ENCODE measurements at regions not wholly inside any gene's neighbourhood (a gene's known extent, or its start where the extent isn't known, plus 50 kb on each side); places are given as distances from the start of the nearest gene placed in this dataset.

- intact Hi-C loops (cut with micrococcal nuclease; ENCODE audit: unreplicated experiment), result no loop called here
- no peak for TF ChIP-seq SKIL (IDR thresholded peaks at IDR 0.05; ENCODE audit: low read depth, poor library complexity, severe bottlenecking)
- TF ChIP-seq EP300 (IDR thresholded peaks at IDR 0.05; ENCODE audit: borderline replicate concordance in 1 of 2, control insufficient read depth in 1 of 2, low read depth in 2 of 2, low read length in 2 of 2), result no peak
- no peak for TF ChIP-seq ZBTB33 (IDR thresholded peaks at IDR 0.05)
- H3K79me2 ChIP-seq (ENCODE audit: control insufficient read depth, insufficient read depth, low read length), result no peaks in the 10 kb centered on the region
- no TSS peak for BruUV-seq (replicated peaks)
- no peaks in the 10 kb centered on the region for H3K36me3 ChIP-seq (ENCODE audit: control insufficient read depth in 2 of 2, insufficient read depth in 2 of 2, low read length in 1 of 2)
- SMC1A ChIA-PET (ENCODE audit: uncharacterized antibody, unreplicated experiment), result interaction anchor here (0.6 to 1.4 kb wide), 2 partner anchors 133 to 578 kb away, joined by 3 read pairs; no protein-coding TSS in a partner anchor
- no peak for DNase-seq (ENCODE audit: low read depth, low spot score)
- H3K4me2 ChIP-seq (ENCODE audit: control insufficient read depth, insufficient read depth), result no peak overlapping the region
- no peak overlapping the region for H3K4me3 ChIP-seq
- RAD21 ChIA-PET (ENCODE audit: unreplicated experiment), result interaction anchor here (1.1 kb wide), 1 partner anchor 35 kb away, joined by 3 read pairs; no protein-coding TSS in a partner anchor
- no peaks in the 10 kb centered on the region for H4K20me1 ChIP-seq (ENCODE audit: control insufficient read depth, insufficient read depth)
- H3K4me1 ChIP-seq (ENCODE audit: control insufficient read depth, insufficient read depth, low read length), result no peaks in the 10 kb centered on the region
- no peak overlapping the region for H3K9ac ChIP-seq (ENCODE audit: control insufficient read depth, insufficient read depth, low read length)
- POLR2A ChIA-PET, result no interaction called here
- H3K27ac ChIP-seq (ENCODE audit: control insufficient read depth, insufficient read depth), result no peak overlapping the region
- no peak for FAIRE-seq
- CTCF ChIA-PET, result no interaction called here
- in situ Hi-C loops (cut with MboI), result no loop called here
- H3K9me3 ChIP-seq (replicated peaks; ENCODE audit: control insufficient read depth, insufficient read depth, low read length), result no peaks in the 10 kb centered on the region
- no peak for ATAC-seq
- no peaks in the 10 kb centered on the region for H3K27me3 ChIP-seq (replicated peaks in 1 of 2; ENCODE audit: control insufficient read depth in 2 of 2, insufficient read depth in 2 of 2, low read length in 1 of 2)
- 13% methylated on average over 8 of the region's 8 CpGs for WGBS (ENCODE audit: insufficient coverage, insufficient replicate concordance, low lambda C conversion rate, missing lambda C conversion rate)
- H2AFZ ChIP-seq (ENCODE audit: control insufficient read depth, low read depth, low read length), result no peak overlapping the region
These were observed 485.1 kb upstream of the TENM3 start for GRCh38 chr4:181757910-181758660.

Data from GM12878 (cell line).